GM12878 (cell line): ENCODE measurements at regions not wholly inside any gene's neighbourhood (a gene's known extent, or its start where the extent isn't known, plus 50 kb on each side); places are given as distances from the start of the nearest gene placed in this dataset.

Experiments
- ATAC-seq: fragments of 200-7000 bp; cut with Tn5 transposase; 3 replicates; pipeline ENCODE4 v1.9.1; 2020; ENCODE audit warnings: mild to moderate bottlenecking, moderate library complexity
- BruUV-seq: library from RNA; stranded (reverse); fragments of 400-500 nt; replicated peaks from 2 replicates; lab custom pipeline; 2021; lab: Mats Ljungman, UMichigan
- CTCF ChIA-PET: fragments of 300-600 bp; sonication (Branson Sonifier 250); formaldehyde crosslinking; extraction: SDS; loops from one replicate; lab custom pipeline; 2021; ENCODE audit warnings: inconsistent platforms; lab: Yijun Ruan, JAX
- POLR2A ChIA-PET: fragments of 350-600 bp; formaldehyde crosslinking; extraction: SDS; loops from one replicate; lab custom pipeline; 2021; ENCODE audit warnings: inconsistent platforms; lab: Charles Lee
- RAD21 ChIA-PET: fragments of 300-600 bp; sonication (Branson Sonifier 250); formaldehyde crosslinking; loops from one replicate; lab custom pipeline; 2023; ENCODE audit warnings: antibody characterized with exemption; ENCODE audit not compliant: unreplicated experiment; lab: Charles Lee
- SMC1A ChIA-PET: fragments of 300-600 bp; sonication (Branson Sonifier 250); formaldehyde crosslinking; loops from one replicate; lab custom pipeline; 2023; ENCODE audit not compliant: unreplicated experiment, uncharacterized antibody; lab: Charles Lee
- DNase-seq: peaks from one replicate; pipeline ENCODE4 v3.0.0-alpha.2; 2011; ENCODE audit warnings: low read depth, low spot score
- FAIRE-seq: peaks from 3 replicates; lab custom pipeline; 2011; peaks lifted over from hg19 to GRCh38; lab: Jason Lieb, UNC
- H2AFZ ChIP-seq: 2 replicates; pipeline ENCODE4 v1.6.0; 2011; ENCODE audit warnings: low read depth, low read length, control low read depth; ENCODE audit not compliant: control insufficient read depth
- H3K27ac ChIP-seq: 2 replicates; pipeline ENCODE4 v1.5.1; 2011; ENCODE audit warnings: control low read depth; ENCODE audit not compliant: control insufficient read depth, insufficient read depth
- H3K27me3 ChIP-seq, 2 experiments: replicated peaks in 1 of 2; 2 replicates each; pipeline versions ENCODE4 v1.6.0 to v1.6.1; 2011; ENCODE audit warnings: low read length in 1 of 2; ENCODE audit not compliant: control insufficient read depth in 2 of 2, insufficient read depth in 2 of 2
- H3K36me3 ChIP-seq, 2 experiments: 2 replicates each; pipeline ENCODE4 v1.5.1; 2011; ENCODE audit warnings: low read length in 1 of 2; ENCODE audit not compliant: control insufficient read depth in 2 of 2, insufficient read depth in 2 of 2
- H3K4me1 ChIP-seq: 2 replicates; pipeline ENCODE4 v1.6.1; 2011; ENCODE audit warnings: mild to moderate bottlenecking, low read length, moderate library complexity, mixed read lengths; ENCODE audit not compliant: control insufficient read depth, insufficient read depth
- H3K4me2 ChIP-seq: 2 replicates; pipeline ENCODE4 v1.6.0; 2011; ENCODE audit warnings: control low read depth; ENCODE audit not compliant: control insufficient read depth, insufficient read depth
- H3K4me3 ChIP-seq: fragments of 200-600 bp; sonication (generic); 2 replicates; pipeline ENCODE4 v1.5.1; 2016
- H3K79me2 ChIP-seq: 2 replicates; pipeline ENCODE4 v1.6.0; 2011; ENCODE audit warnings: low read length; ENCODE audit not compliant: control insufficient read depth, insufficient read depth
- H3K9ac ChIP-seq: 2 replicates; pipeline ENCODE4 v1.8.0; 2011; ENCODE audit warnings: low read length, control low read depth, mixed read lengths; ENCODE audit not compliant: control insufficient read depth, insufficient read depth
- H3K9me3 ChIP-seq: replicated peaks from 3 replicates; pipeline ENCODE4 v1.5.1; 2011; ENCODE audit warnings: mild to moderate bottlenecking, low read length; ENCODE audit not compliant: control insufficient read depth, insufficient read depth
- H4K20me1 ChIP-seq: 2 replicates; pipeline ENCODE4 v1.6.0; 2011; ENCODE audit not compliant: control insufficient read depth, insufficient read depth
- ASH2L ChIP-seq: fragments of 300-600, 200-600 bp; sonication (generic); IDR thresholded peaks from 2 replicates; pipeline ENCODE4 v1.6.1; 2017; ENCODE audit warnings: low read depth, mild to moderate bottlenecking, borderline replicate concordance
- BMI1 ChIP-seq: fragments of 450-650 bp; IDR thresholded peaks from 2 replicates; pipeline ENCODE4 v1.6.1; 2016; ENCODE audit warnings: mild to moderate bottlenecking, moderate library complexity, borderline replicate concordance
- CEBPB ChIP-seq, 2 experiments: fragments of 150-350 bp in 1 of 2; IDR thresholded peaks; 2 replicates each; pipeline ENCODE4 v1.6.1; 2012 to 2014; ENCODE audit warnings: low read depth in 2 of 2, low read length in 2 of 2, borderline replicate concordance in 1 of 2, inconsistent platforms in 1 of 2
- GATAD2B ChIP-seq: fragments of 450-650 bp; conservative IDR thresholded peaks from 2 replicates; pipeline ENCODE4 v1.6.1; 2017; ENCODE audit warnings: low read depth, mild to moderate bottlenecking, moderate library complexity
- HCFC1 ChIP-seq: fragments of 150-350 bp; IDR thresholded peaks from 2 replicates; pipeline ENCODE4 v1.6.1; 2014; ENCODE audit warnings: low read length
- IKZF1 ChIP-seq: fragments of 450-650 bp; conservative IDR thresholded peaks from 2 replicates; pipeline ENCODE4 v1.6.1; 2017; ENCODE audit warnings: antibody characterized with exemption, mild to moderate bottlenecking
- IKZF2 ChIP-seq, 2 experiments: fragments of 450-650 bp; IDR thresholded peaks; 2 replicates each; pipeline ENCODE4 v1.6.1; 2017; ENCODE audit warnings: mild to moderate bottlenecking in 2 of 2, moderate library complexity in 2 of 2
- NRF1 ChIP-seq: conservative IDR thresholded peaks from 2 replicates; pipeline ENCODE4 v1.6.1; 2011; ENCODE audit warnings: mild to moderate bottlenecking, low read depth, low read length, improper control_type of control experiment
- PAX5 ChIP-seq: IDR thresholded peaks from 2 replicates; pipeline ENCODE4 v1.6.1; 2011; ENCODE audit warnings: low read depth, low read length, borderline replicate concordance
- RELA ChIP-seq: fragments of 450-650 bp; IDR thresholded peaks from 2 replicates; pipeline ENCODE4 v1.8.0; 2014; ENCODE audit warnings: borderline replicate concordance; ENCODE audit not compliant: partially characterized antibody
- RFX5 ChIP-seq: IDR thresholded peaks from 2 replicates; pipeline ENCODE4 v1.6.1; 2011; ENCODE audit warnings: low read depth, low read length, improper control_type of control experiment
- SMARCA5 ChIP-seq: fragments of 450-650 bp; IDR thresholded peaks from 2 replicates; pipeline ENCODE4 v1.6.1; 2017; ENCODE audit warnings: mild to moderate bottlenecking
- SRF ChIP-seq, 2 experiments: IDR thresholded peaks; 2 replicates each; pipeline ENCODE4 v1.6.1; 2011; ENCODE audit warnings: low read depth in 2 of 2, low read length in 2 of 2, mild to moderate bottlenecking in 1 of 2, moderate library complexity in 1 of 2
- SUPT20H ChIP-seq: IDR thresholded peaks from 2 replicates; pipeline ENCODE4 v1.6.1; 2011; ENCODE audit warnings: low read depth, mild to moderate bottlenecking, low read length, moderate library complexity, borderline replicate concordance; ENCODE audit not compliant: control insufficient read depth
- TCF12 ChIP-seq: IDR thresholded peaks from 2 replicates; pipeline ENCODE4 v1.6.1; 2011; ENCODE audit warnings: low read depth, mild to moderate bottlenecking, low read length
- ZNF217 ChIP-seq: fragments of 450-650 bp; IDR thresholded peaks from 2 replicates; pipeline ENCODE4 v1.6.1; 2017; ENCODE audit warnings: antibody characterized with exemption, mild to moderate bottlenecking
- ZZZ3 ChIP-seq: IDR thresholded peaks from 2 replicates; pipeline ENCODE4 v1.6.1; 2011; ENCODE audit warnings: low read depth; ENCODE audit not compliant: control insufficient read depth, insufficient read length
- WGBS: methylation state at CpG from one replicate; pipeline ENCODE4 v1.1.6; 2016; ENCODE audit warnings: low lambda C conversion rate; ENCODE audit not compliant: insufficient replicate concordance, insufficient coverage; ENCODE audit errors: missing lambda C conversion rate; 5-methylcytosine and 5-hydroxymethylcytosine counted together
- in situ Hi-C: fragments of 300-500 bp; cut with MboI; formaldehyde crosslinking; loops from 9 replicates; pipeline ENCODE4 v1.14.3; 2018; ENCODE audit warnings: mixed read lengths
- intact Hi-C: fragments of 100-400 bp; cut with micrococcal nuclease; formaldehyde crosslinking; loops from one replicate; pipeline ENCODE4 v1.14.2; 2022; ENCODE audit not compliant: unreplicated experiment
- TF ChIP-seq, protein P1 (sequence below): fragments of 450-650 bp; IDR thresholded peaks from 2 replicates; pipeline ENCODE4 v1.6.1; 2016; ENCODE audit warnings: mild to moderate bottlenecking
- TF ChIP-seq, protein P2 (sequence below): fragments of 450-650 bp; IDR thresholded peaks from 2 replicates; pipeline ENCODE4 v1.6.1; 2018; ENCODE audit warnings: borderline replicate concordance, mild to moderate bottlenecking; ENCODE audit not compliant: partially characterized antibody
- TF ChIP-seq, protein P3 (sequence below): IDR thresholded peaks from 2 replicates; pipeline ENCODE4 v1.6.1; 2011; ENCODE audit warnings: borderline replicate concordance, low read depth, mild to moderate bottlenecking, moderate library complexity, mixed read lengths, low read length; ENCODE audit not compliant: insufficient read depth; ENCODE audit errors: extremely low read length

DNA sequence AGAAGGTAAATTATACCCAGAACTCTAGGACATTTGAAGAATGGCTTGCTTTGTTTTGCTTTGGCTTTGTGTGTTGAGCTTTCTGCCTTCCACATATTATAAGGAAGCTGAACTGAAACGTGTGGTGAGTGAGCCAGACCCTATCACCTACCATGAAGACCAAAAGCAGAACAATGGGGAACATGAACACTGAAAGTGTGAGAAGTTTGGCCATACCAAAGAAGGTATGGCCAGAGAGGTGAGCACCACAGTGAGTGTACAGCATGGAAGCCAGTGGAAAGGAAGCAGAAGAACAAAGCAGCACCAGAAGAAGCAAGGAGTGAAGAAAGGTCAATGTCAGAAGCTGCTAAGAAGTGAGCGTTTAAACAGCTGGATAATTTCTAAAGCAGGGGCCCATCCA is 59.7 kb upstream of the CCDC71L start:
- H3K4me2 ChIP-seq = no peak overlapping the region; the same call in 1 of the 2 replicates
- DNase-seq = no peak
- peak overlapping the region; percentile 54 for H2AFZ ChIP-seq
- TF ChIP-seq IKZF1 (peak; percentile 28; the same call in 1 of the 2 replicates), ASH2L (no peak), ZZZ3 (no peak), RELA (no peak), SUPT20H (no peak), NRF1 (no peak), ZNF217 (no peak), BMI1 (no peak), GATAD2B (no peak), IKZF2 (IDR thresholded peaks at IDR 0.05) (peak; percentile 59; a peak in 2 of 4 replicates), RFX5 (no peak), HCFC1 (no peak), SMARCA5 (no peak), TCF12 (no peak), SRF (IDR thresholded peaks at IDR 0.05; ENCODE audit: low read depth in 2 of 2, low read length in 2 of 2) (0 out of 4 replicates have a peak, but pooled peaks of 1 of the 2 experiments have one; percentile 37), CEBPB (IDR thresholded peaks at IDR 0.05; ENCODE audit: borderline replicate concordance in 1 of 2, low read depth in 2 of 2, low read length in 2 of 2) (no peak), PAX5 (peak; percentile 40; the same call in 1 of the 2 replicates)
- TF ChIP-seq, protein P1, sequence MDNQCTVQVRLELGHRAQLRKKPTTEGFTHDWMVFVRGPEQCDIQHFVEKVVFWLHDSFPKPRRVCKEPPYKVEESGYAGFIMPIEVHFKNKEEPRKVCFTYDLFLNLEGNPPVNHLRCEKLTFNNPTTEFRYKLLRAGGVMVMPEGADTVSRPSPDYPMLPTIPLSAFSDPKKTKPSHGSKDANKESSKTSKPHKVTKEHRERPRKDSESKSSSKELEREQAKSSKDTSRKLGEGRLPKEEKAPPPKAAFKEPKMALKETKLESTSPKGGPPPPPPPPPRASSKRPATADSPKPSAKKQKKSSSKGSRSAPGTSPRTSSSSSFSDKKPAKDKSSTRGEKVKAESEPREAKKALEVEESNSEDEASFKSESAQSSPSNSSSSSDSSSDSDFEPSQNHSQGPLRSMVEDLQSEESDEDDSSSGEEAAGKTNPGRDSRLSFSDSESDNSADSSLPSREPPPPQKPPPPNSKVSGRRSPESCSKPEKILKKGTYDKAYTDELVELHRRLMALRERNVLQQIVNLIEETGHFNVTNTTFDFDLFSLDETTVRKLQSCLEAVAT = peak; percentile 62; the same call in 1 of the 2 replicates
- TF ChIP-seq, protein P2, sequence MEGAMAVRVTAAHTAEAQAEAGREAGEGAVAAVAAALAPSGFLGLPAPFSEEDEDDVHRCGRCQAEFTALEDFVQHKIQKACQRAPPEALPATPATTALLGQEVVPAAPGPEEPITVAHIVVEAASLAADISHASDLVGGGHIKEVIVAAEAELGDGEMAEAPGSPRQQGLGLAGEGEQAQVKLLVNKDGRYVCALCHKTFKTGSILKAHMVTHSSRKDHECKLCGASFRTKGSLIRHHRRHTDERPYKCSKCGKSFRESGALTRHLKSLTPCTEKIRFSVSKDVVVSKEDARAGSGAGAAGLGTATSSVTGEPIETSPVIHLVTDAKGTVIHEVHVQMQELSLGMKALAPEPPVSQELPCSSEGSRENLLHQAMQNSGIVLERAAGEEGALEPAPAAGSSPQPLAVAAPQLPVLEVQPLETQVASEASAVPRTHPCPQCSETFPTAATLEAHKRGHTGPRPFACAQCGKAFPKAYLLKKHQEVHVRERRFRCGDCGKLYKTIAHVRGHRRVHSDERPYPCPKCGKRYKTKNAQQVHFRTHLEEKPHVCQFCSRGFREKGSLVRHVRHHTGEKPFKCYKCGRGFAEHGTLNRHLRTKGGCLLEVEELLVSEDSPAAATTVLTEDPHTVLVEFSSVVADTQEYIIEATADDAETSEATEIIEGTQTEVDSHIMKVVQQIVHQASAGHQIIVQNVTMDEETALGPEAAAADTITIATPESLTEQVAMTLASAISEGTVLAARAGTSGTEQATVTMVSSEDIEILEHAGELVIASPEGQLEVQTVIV = no peak
- TF ChIP-seq, protein P3, sequence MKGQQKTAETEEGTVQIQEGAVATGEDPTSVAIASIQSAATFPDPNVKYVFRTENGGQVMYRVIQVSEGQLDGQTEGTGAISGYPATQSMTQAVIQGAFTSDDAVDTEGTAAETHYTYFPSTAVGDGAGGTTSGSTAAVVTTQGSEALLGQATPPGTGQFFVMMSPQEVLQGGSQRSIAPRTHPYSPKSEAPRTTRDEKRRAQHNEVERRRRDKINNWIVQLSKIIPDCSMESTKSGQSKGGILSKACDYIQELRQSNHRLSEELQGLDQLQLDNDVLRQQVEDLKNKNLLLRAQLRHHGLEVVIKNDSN = no peak

More for the DNA sequence above, 59.7 kb upstream of the CCDC71L start:
- no peaks in the 10 kb centered on the region for H4K20me1 ChIP-seq
- RAD21 ChIA-PET = interaction anchor here (1.4 to 5.5 kb wide), 2 partner anchors 11 to 16 kb away, joined by 12 to 34 read pairs; no protein-coding TSS in a partner anchor
- no peak overlapping the region for H3K9ac ChIP-seq
- POLR2A ChIA-PET = interaction anchor here (0.7 to 1.7 kb wide), 2 partner anchors 11 to 15 kb away, joined by 3 to 5 read pairs; no protein-coding TSS in a partner anchor
- no peaks in the 10 kb centered on the region for H3K79me2 ChIP-seq
- H3K27ac ChIP-seq = peak overlapping the region; percentile 37
- peaks cover 43% of the 10 kb centered on the region for H3K4me1 ChIP-seq
- intact Hi-C loops (no loop called here), in situ Hi-C loops (no loop called here)
- peak; percentile 65 for FAIRE-seq
- CTCF ChIA-PET = interaction anchor here (0.9 to 2.6 kb wide), 8 partner anchors 8 to 427 kb away, joined by 3 to 20 read pairs (median 5); partner anchors contain the start of gene CCDC71L
- BruUV-seq = no TSS peak
- no peaks in the 10 kb centered on the region; the same call in 1 of the 3 replicates for H3K9me3 ChIP-seq
- peak; percentile 72 for ATAC-seq
- SMC1A ChIA-PET = interaction anchor here (1.3 to 6.9 kb wide), 5 partner anchors 10 to 439 kb away, joined by 3 to 84 read pairs (median 7); no protein-coding TSS in a partner anchor
- H3K27me3 ChIP-seq = no peaks in the 10 kb centered on the region
- H3K36me3 ChIP-seq = no peaks in the 10 kb centered on the region
- H3K4me3 ChIP-seq = no peak overlapping the region
- 50% methylated on average over 2 of the region's 2 CpGs for WGBS
